Tibial nerve (tissue), 4 donors: ENCODE measurements at regions not wholly inside any gene's neighbourhood (a gene's known extent, or its start where the extent isn't known, plus 50 kb on each side); places are given as distances from the start of the nearest gene placed in this dataset.

Experiments used
- DNase-seq, 2 donors: peaks; one replicate each; pipeline ENCODE4 v3.0.0-alpha.2; 2019; ENCODE audit warnings: low spot score in 2 of 2
- H3K27ac ChIP-seq, 4 donors: fragments of 200-600 bp; sonication (generic) in 3 of 4; one replicate each; pipeline ENCODE4 v1.5.1; 2017 to 2019; ENCODE audit warnings: mild to moderate bottlenecking in 1 of 4
- H3K27me3 ChIP-seq, 2 donors: fragments of 200-600 bp; sonication (generic) in 1 of 2; one replicate each; pipeline versions ENCODE4 v1.5.1 to v1.6.0; 2017 to 2019
- H3K36me3 ChIP-seq, 3 donors: fragments of 200-600 bp; sonication (generic); one replicate each; pipeline ENCODE4 v1.5.1; 2018 to 2019
- H3K4me1 ChIP-seq, 4 donors: fragments of 200-600 bp; sonication (generic) in 3 of 4; one replicate each; pipeline ENCODE4 v1.5.1; 2017 to 2019
- H3K4me3 ChIP-seq, 4 donors: fragments of 200-600 bp; sonication (generic) in 3 of 4; one replicate each; pipeline ENCODE4 v1.5.1; 2017 to 2019; ENCODE audit warnings: mild to moderate bottlenecking in 1 of 4, moderate library complexity in 1 of 4
- H3K9me3 ChIP-seq, 4 donors: fragments of 200-600 bp; sonication (generic) in 3 of 4; one replicate each; pipeline ENCODE4 v1.5.1; 2017 to 2019
- CTCF ChIP-seq, 5 experiments: fragments of 200-600 bp in 3 of 5; fragments of 450-650 bp in 2 of 5; sonication (generic) in 3 of 5; IDR thresholded peaks; one replicate each; pipeline ENCODE4 v1.5.1; 2016 to 2019; ENCODE audit warnings: antibody characterized with exemption in 5 of 5, mild to moderate bottlenecking in 3 of 5, moderate library complexity in 2 of 5
- EP300 ChIP-seq, 2 donors: sonication (generic); formaldehyde crosslinking; IDR thresholded peaks; one replicate each; pipeline ENCODE4 v1.6.1; 2017; ENCODE audit warnings: antibody characterized with exemption in 2 of 2, mild to moderate bottlenecking in 1 of 2
- POLR2A ChIP-seq, 2 donors: fragments of 450-650 bp; IDR thresholded peaks; one replicate each; pipeline ENCODE4 v1.6.1; 2017; ENCODE audit warnings: antibody characterized with exemption in 2 of 2, mild to moderate bottlenecking in 2 of 2, moderate library complexity in 2 of 2
- WGBS, 2 donors: methylation state at CpG; one replicate each; pipeline ENCODE4 v1.1.5; 2018; 5-methylcytosine and 5-hydroxymethylcytosine counted together

GRCh38 chr2:64262816-64263215 lies 118.6 kb upstream of the PELI1 start:
- TF ChIP-seq CTCF (IDR thresholded peaks at IDR 0.05) (no peak), POLR2A (IDR thresholded peaks at IDR 0.05) (no peak)
- no peak for DNase-seq
- Histone ChIP-seq H3K4me3 (no peak overlapping the region), H3K27me3 (no peaks in the 10 kb centered on the region), H3K4me1 (peaks cover 0 to 33% (median 17%) of the 10 kb centered on the region in 4 donors), H3K27ac (peak overlapping the region in 3 of 4 donors; percentile 36 to 75 (median 51)), H3K9me3 (no peaks in the 10 kb centered on the region), H3K36me3 (no peaks in the 10 kb centered on the region)
- 73 to 92% methylated on average over 3 of the region's 3 CpGs for WGBS, 2 donors

- Histone ChIP-seq H3K36me3 (no peaks in the 10 kb centered on the region), H3K4me3 (no peak overlapping the region), H3K4me1 (peaks cover 0 to 28% (median 17%) of the 10 kb centered on the region in 4 donors), H3K27ac (peak overlapping the region in 2 of 4 donors; percentile 21 to 75), H3K27me3 (no peaks in the 10 kb centered on the region), H3K9me3 (no peaks in the 10 kb centered on the region)
- 50 to 59% methylated on average over 6 of the region's 6 CpGs for WGBS, 2 donors
- TF ChIP-seq CTCF (IDR thresholded peaks at IDR 0.05) (no peak), EP300 (IDR thresholded peaks at IDR 0.05) (peak in 1 of 2 donors; percentile 46)
- no peak for DNase-seq
Observed at GRCh38 chr2:64263315-64263714, 119.1 kb upstream of the PELI1 start.

GRCh38 chr2:64267699-64268098 lies 123.5 kb upstream of the PELI1 start:
- H3K27ac ChIP-seq = no peak overlapping the region
- TF ChIP-seq EP300 (IDR thresholded peaks at IDR 0.05) (no peak), POLR2A (IDR thresholded peaks at IDR 0.05) (no peak), CTCF (IDR thresholded peaks at IDR 0.05) (no peak)
- WGBS, 2 donors = 67 to 69% methylated on average over 1 of the region's 1 CpG

GRCh38 chr2:64268330-64269048 lies 124.3 kb upstream of the PELI1 start:
- Histone ChIP-seq H3K36me3 (no peaks in the 10 kb centered on the region), H3K4me3 (no peak overlapping the region), H3K27me3 (no peaks in the 10 kb centered on the region), H3K27ac (no peak overlapping the region), H3K9me3 (no peaks in the 10 kb centered on the region), H3K4me1 (peaks cover 0 to 21% (median 9%) of the 10 kb centered on the region in 4 donors)
- WGBS, 2 donors = 74 to 84% methylated on average over 9 of the region's 9 CpGs
- TF ChIP-seq CTCF (IDR thresholded peaks at IDR 0.05) (no peak), POLR2A (IDR thresholded peaks at IDR 0.05) (no peak), EP300 (IDR thresholded peaks at IDR 0.05) (no peak)
- DNase-seq = no peak

More at GRCh38 chr2:64267699-64268098, 123.5 kb upstream of the PELI1 start:
- Histone ChIP-seq H3K4me1 (peaks cover 0 to 15% (median 7%) of the 10 kb centered on the region in 4 donors), H3K4me3 (no peak overlapping the region), H3K36me3 (no peaks in the 10 kb centered on the region), H3K9me3 (no peaks in the 10 kb centered on the region), H3K27me3 (no peaks in the 10 kb centered on the region)
- DNase-seq = no peak

GRCh38 chr2:64273524-64274398 lies 129.5 kb upstream of the PELI1 start:
- Histone ChIP-seq H3K9me3 (no peaks in the 10 kb centered on the region), H3K4me3 (peak overlapping the region in 1 of 4 donors; percentile 18), H3K27ac (peak overlapping the region; percentile 58 to 90 (median 82)), H3K27me3 (no peaks in the 10 kb centered on the region), H3K4me1 (peaks cover 2 to 52% (median 19%) of the 10 kb centered on the region in 4 donors), H3K36me3 (no peaks in the 10 kb centered on the region)
- peak in 1 of 2 donors; percentile 79 for DNase-seq
- TF ChIP-seq POLR2A (IDR thresholded peaks at IDR 0.05) (no peak), CTCF (IDR thresholded peaks at IDR 0.05) (no peak), EP300 (IDR thresholded peaks at IDR 0.05) (peak; percentile 64 to 92)
- WGBS, 2 donors = 24 to 37% methylated on average over 6 of the region's 6 CpGs
